OCI-LY7 (cell line): ENCODE measurements at regions not wholly inside any gene's neighbourhood (a gene's known extent, or its start where the extent isn't known, plus 50 kb on each side); places are given as distances from the start of the nearest gene placed in this dataset.
A peak's percentile ranks its signal among the peaks of the same experiment; 100 is the strongest.

Experiments
- BruUV-seq: library from RNA; stranded (reverse); fragments of 400-500 nt; replicated peaks from 2 replicates; lab custom pipeline; 2021; lab: Mats Ljungman, UMichigan
- CTCF ChIA-PET: fragments of 300-600 bp; sonication (Branson Sonifier 250); formaldehyde crosslinking; loops from one replicate; lab custom pipeline; 2022; ENCODE audit warnings: antibody characterized with exemption; ENCODE audit not compliant: unreplicated experiment; lab: Charles Lee
- POLR2A ChIA-PET: fragments of 300-600 bp; sonication (Branson Sonifier 250); formaldehyde crosslinking; loops from one replicate; lab custom pipeline; 2022; ENCODE audit warnings: antibody characterized with exemption; lab: Charles Lee
- DNase-seq: peaks from one replicate; pipeline ENCODE4 v3.0.0-alpha.2; 2015; ENCODE audit warnings: low spot score
- H2AFZ ChIP-seq: fragments of 200-600 bp; sonication (generic), shearing (Covaris generic); 2 replicates; pipeline ENCODE4 v1.6.1; 2014; ENCODE audit warnings: mild to moderate bottlenecking, antibody characterized with exemption, low read length, moderate library complexity
- H3K27ac ChIP-seq: fragments of 200-600 bp; sonication (generic); 2 replicates; pipeline ENCODE4 v1.5.1; 2014; ENCODE audit warnings: mixed run types, low read depth, mild to moderate bottlenecking, moderate library complexity, low read length, inconsistent platforms; ENCODE audit not compliant: poor library complexity, severe bottlenecking
- H3K36me3 ChIP-seq: fragments of 200-600 bp; sonication (generic); 2 replicates; pipeline ENCODE4 v1.6.1; 2014; ENCODE audit warnings: mild to moderate bottlenecking, antibody characterized with exemption, low read length, moderate library complexity, mixed read lengths; ENCODE audit not compliant: insufficient read depth
- H3K4me1 ChIP-seq: fragments of 200-600 bp; sonication (generic); 2 replicates; pipeline ENCODE4 v1.5.1; 2014; ENCODE audit warnings: mild to moderate bottlenecking, low read length; ENCODE audit not compliant: insufficient read depth, poor library complexity, severe bottlenecking
- H3K4me2 ChIP-seq: fragments of 200-600 bp; sonication (generic); 2 replicates; pipeline ENCODE4 v1.6.1; 2014; ENCODE audit warnings: mild to moderate bottlenecking, low read length
- H3K4me3 ChIP-seq: fragments of 200-600 bp; sonication (generic); 2 replicates; pipeline ENCODE4 v1.5.1; 2014; ENCODE audit warnings: mild to moderate bottlenecking, low read depth, low read length; ENCODE audit not compliant: poor library complexity, severe bottlenecking
- H3K79me2 ChIP-seq: fragments of 200-600 bp; sonication (generic); 2 replicates; pipeline ENCODE4 v1.6.1; 2016; ENCODE audit warnings: low read depth, mild to moderate bottlenecking, low read length, moderate library complexity, mixed read lengths; ENCODE audit not compliant: insufficient read depth
- H3K9me2 ChIP-seq: fragments of 200-600 bp; sonication (generic); 2 replicates; pipeline ENCODE4 v1.6.1; 2016; ENCODE audit warnings: mild to moderate bottlenecking, low read length, mixed read lengths; ENCODE audit not compliant: insufficient read depth
- H3K9me3 ChIP-seq: fragments of 200-600 bp; sonication (generic); 2 replicates; pipeline ENCODE4 v1.6.1; 2014; ENCODE audit warnings: mild to moderate bottlenecking, mixed run types, low read length, mixed read lengths
- H4K20me1 ChIP-seq: fragments of 200-600 bp; sonication (generic); 2 replicates; pipeline ENCODE4 v1.6.1; 2014; ENCODE audit warnings: mild to moderate bottlenecking, antibody characterized with exemption, low read length, moderate library complexity, mixed read lengths; ENCODE audit not compliant: insufficient read depth
- EZH2phosphoT487 ChIP-seq: fragments of 200-600 bp; sonication (generic); IDR thresholded peaks from 2 replicates; pipeline ENCODE4 v1.6.1; 2018; ENCODE audit warnings: low read depth, borderline replicate concordance, mild to moderate bottlenecking, mixed run types, antibody characterized with exemption, low read length, moderate library complexity, mixed read lengths
- intact Hi-C: fragments of 100-400 bp; cut with micrococcal nuclease; formaldehyde crosslinking; loops from one replicate; pipeline ENCODE4 v1.10.0; 2022; ENCODE audit not compliant: unreplicated experiment
- TF ChIP-seq, protein P1 (sequence below): fragments of 200-600 bp; sonication (generic); conservative IDR thresholded peaks from 2 replicates; pipeline ENCODE4 v1.5.1; 2014; ENCODE audit warnings: mild to moderate bottlenecking, antibody characterized with exemption, low read length, moderate library complexity, mixed read lengths

- peak overlapping the region; percentile 89 for H3K4me2 ChIP-seq
Measured at GRCh38 chr10:110413049-110413783, 84.5 kb upstream of the DUSP5 start.

GRCh38 chr10:110413903-110414547 lies 83.7 kb upstream of the DUSP5 start:
- TF ChIP-seq, protein P1, sequence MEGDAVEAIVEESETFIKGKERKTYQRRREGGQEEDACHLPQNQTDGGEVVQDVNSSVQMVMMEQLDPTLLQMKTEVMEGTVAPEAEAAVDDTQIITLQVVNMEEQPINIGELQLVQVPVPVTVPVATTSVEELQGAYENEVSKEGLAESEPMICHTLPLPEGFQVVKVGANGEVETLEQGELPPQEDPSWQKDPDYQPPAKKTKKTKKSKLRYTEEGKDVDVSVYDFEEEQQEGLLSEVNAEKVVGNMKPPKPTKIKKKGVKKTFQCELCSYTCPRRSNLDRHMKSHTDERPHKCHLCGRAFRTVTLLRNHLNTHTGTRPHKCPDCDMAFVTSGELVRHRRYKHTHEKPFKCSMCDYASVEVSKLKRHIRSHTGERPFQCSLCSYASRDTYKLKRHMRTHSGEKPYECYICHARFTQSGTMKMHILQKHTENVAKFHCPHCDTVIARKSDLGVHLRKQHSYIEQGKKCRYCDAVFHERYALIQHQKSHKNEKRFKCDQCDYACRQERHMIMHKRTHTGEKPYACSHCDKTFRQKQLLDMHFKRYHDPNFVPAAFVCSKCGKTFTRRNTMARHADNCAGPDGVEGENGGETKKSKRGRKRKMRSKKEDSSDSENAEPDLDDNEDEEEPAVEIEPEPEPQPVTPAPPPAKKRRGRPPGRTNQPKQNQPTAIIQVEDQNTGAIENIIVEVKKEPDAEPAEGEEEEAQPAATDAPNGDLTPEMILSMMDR = no peak
- TF ChIP-seq EZH2phosphoT487 = no peak
- no TSS peak for BruUV-seq
- Histone ChIP-seq H3K4me1 (peaks cover 76% of the 10 kb centered on the region), H3K27ac (peak overlapping the region; percentile 85), H3K9me2 (no peaks in the 10 kb centered on the region), H3K4me2 (peak overlapping the region; percentile 89), H3K79me2 (no peaks in the 10 kb centered on the region), H4K20me1 (no peaks in the 10 kb centered on the region), H3K36me3 (peaks cover 4% of the 10 kb centered on the region; the same call in 1 of the 2 replicates), H3K4me3 (peak overlapping the region; percentile 33), H2AFZ (peak overlapping the region; percentile 19; the same call in 1 of the 2 replicates), H3K9me3 (peaks cover 8% of the 10 kb centered on the region; the same call in 1 of the 2 replicates)
- ChIA-PET CTCF (interaction anchor here (1.0 to 3.8 kb wide), 3 partner anchors 11 to 59 kb away, joined by 3 to 15 read pairs (median 5); no protein-coding TSS in a partner anchor), POLR2A (interaction anchor here (0.7 to 2.6 kb wide), 9 partner anchors 8 to 108 kb away, joined by 3 to 16 read pairs (median 4); no protein-coding TSS in a partner anchor)
- intact Hi-C loops = loop anchor here (1.0 to 2.0 kb wide), 6 partner anchors 29 to 133 kb away; partner anchors contain the start of gene DUSP5
- DNase-seq = peak; percentile 54

More at GRCh38 chr10:110413049-110413783, 84.5 kb upstream of the DUSP5 start:
- H3K9me3 ChIP-seq = peaks cover 8% of the 10 kb centered on the region; the same call in 1 of the 2 replicates
- H3K36me3 ChIP-seq = peaks cover 4% of the 10 kb centered on the region; the same call in 1 of the 2 replicates
- TF ChIP-seq EZH2phosphoT487 = no peak
- TF ChIP-seq, protein P1 = no peak; the same call in 1 of the 2 replicates
- BruUV-seq = no TSS peak
- ChIA-PET POLR2A (interaction anchor here (0.7 to 3.1 kb wide), 8 partner anchors 8 to 107 kb away, joined by 3 to 20 read pairs (median 4); no protein-coding TSS in a partner anchor), CTCF (interaction anchor here (3.8 kb wide), 1 partner anchor 58 kb away, joined by 15 read pairs; no protein-coding TSS in a partner anchor)
- peak overlapping the region; percentile 33 for H3K4me3 ChIP-seq
- intact Hi-C loops = no loop called here
- peaks cover 82% of the 10 kb centered on the region for H3K4me1 ChIP-seq
- DNase-seq = peak; percentile 31
- H3K27ac ChIP-seq = peak overlapping the region; percentile 85
- H3K9me2 ChIP-seq = no peaks in the 10 kb centered on the region
- H2AFZ ChIP-seq = peak overlapping the region; percentile 36; the same call in 1 of the 2 replicates
- H3K79me2 ChIP-seq = no peaks in the 10 kb centered on the region
- H4K20me1 ChIP-seq = no peaks in the 10 kb centered on the region
